Neural crest cell (in vitro differentiated cells): ENCODE measurements at regions not wholly inside any gene's neighbourhood (a gene's known extent, or its start where the extent isn't known, plus 50 kb on each side); places are given as distances from the start of the nearest gene placed in this dataset.
A peak's percentile ranks its signal among the peaks of the same experiment; 100 is the strongest.

Experiments
- DNase-seq: peaks from one replicate; pipeline ENCODE4 v3.0.0; 2021; ENCODE audit warnings: low read depth, mixed read lengths, low spot score
- H3K27ac Mint-ChIP-seq: one replicate; pipeline ENCODE4 v1.8.0; 2021; ENCODE audit warnings: mild to moderate bottlenecking, mixed read lengths; ENCODE audit not compliant: unreplicated experiment
- H3K27me3 Mint-ChIP-seq: 2 replicates; pipeline ENCODE4 v1.8.0; 2021; ENCODE audit warnings: low read depth, mild to moderate bottlenecking, mixed read lengths
- H3K36me3 Mint-ChIP-seq: 2 replicates; pipeline ENCODE4 v1.8.0; 2021; ENCODE audit warnings: low read depth, mild to moderate bottlenecking, mixed read lengths
- H3K4me1 Mint-ChIP-seq: 2 replicates; pipeline ENCODE4 v1.8.0; 2021; ENCODE audit warnings: mixed read lengths
- H3K4me3 Mint-ChIP-seq: one replicate; pipeline ENCODE4 v1.8.0; 2021; ENCODE audit warnings: mild to moderate bottlenecking, mixed read lengths
- H3K9me3 Mint-ChIP-seq: 2 replicates; pipeline ENCODE4 v1.8.0; 2021; ENCODE audit warnings: mixed read lengths
- CTCF ChIP-seq: fragments of 200-600 bp; sonication (generic); conservative IDR thresholded peaks from 2 replicates; pipeline ENCODE4 v1.5.0; 2021; ENCODE audit warnings: antibody characterized with exemption, mild to moderate bottlenecking

GRCh38 chr2:238704471-238705225, 143.2 kb upstream of the TWIST2 start:
- no peak for TF ChIP-seq CTCF
- no peaks in the 10 kb centered on the region for H3K36me3 Mint-ChIP-seq
- H3K4me3 Mint-ChIP-seq = no peak overlapping the region
- no peaks in the 10 kb centered on the region for H3K4me1 Mint-ChIP-seq
- peak overlapping the region; percentile 63 for H3K27ac Mint-ChIP-seq
- H3K27me3 Mint-ChIP-seq = no peaks in the 10 kb centered on the region
- peaks cover 3% of the 10 kb centered on the region for H3K9me3 Mint-ChIP-seq
- no peak for DNase-seq

GRCh38 chr2:238706163-238706562, 141.7 kb upstream of the TWIST2 start:
- H3K4me1 Mint-ChIP-seq = no peaks in the 10 kb centered on the region
- H3K9me3 Mint-ChIP-seq = peaks cover 3% of the 10 kb centered on the region
- no peak for TF ChIP-seq CTCF
- H3K27me3 Mint-ChIP-seq = no peaks in the 10 kb centered on the region
- no peak overlapping the region for H3K27ac Mint-ChIP-seq
- no peaks in the 10 kb centered on the region for H3K36me3 Mint-ChIP-seq
- DNase-seq = no peak
- H3K4me3 Mint-ChIP-seq = no peak overlapping the region

GRCh38 chr2:238706673-238707072, 141.2 kb upstream of the TWIST2 start:
- H3K4me1 Mint-ChIP-seq = no peaks in the 10 kb centered on the region
- no peak for DNase-seq
- TF ChIP-seq CTCF = peak; percentile 57
- H3K36me3 Mint-ChIP-seq = no peaks in the 10 kb centered on the region
- H3K27ac Mint-ChIP-seq = no peak overlapping the region
- no peaks in the 10 kb centered on the region for H3K27me3 Mint-ChIP-seq
- no peak overlapping the region for H3K4me3 Mint-ChIP-seq
- H3K9me3 Mint-ChIP-seq = peaks cover 3% of the 10 kb centered on the region

- no peaks in the 10 kb centered on the region for H3K4me1 Mint-ChIP-seq
- H3K36me3 Mint-ChIP-seq = no peaks in the 10 kb centered on the region
- peaks cover 3% of the 10 kb centered on the region for H3K9me3 Mint-ChIP-seq
- no peak for DNase-seq
- TF ChIP-seq CTCF = no peak
- no peaks in the 10 kb centered on the region for H3K27me3 Mint-ChIP-seq
- H3K4me3 Mint-ChIP-seq = no peak overlapping the region
- no peak overlapping the region for H3K27ac Mint-ChIP-seq
Measured at GRCh38 chr2:238709325-238710025, 138.4 kb upstream of the TWIST2 start.

- H3K27ac Mint-ChIP-seq = no peak overlapping the region
- H3K4me1 Mint-ChIP-seq = no peaks in the 10 kb centered on the region
- peaks cover 3% of the 10 kb centered on the region for H3K9me3 Mint-ChIP-seq
- H3K4me3 Mint-ChIP-seq = no peak overlapping the region
- no peak for DNase-seq
- TF ChIP-seq CTCF = no peak
- no peaks in the 10 kb centered on the region for H3K36me3 Mint-ChIP-seq
- H3K27me3 Mint-ChIP-seq = no peaks in the 10 kb centered on the region
Measured at GRCh38 chr2:238710032-238710735, 137.7 kb upstream of the TWIST2 start.
